HG03460 (cell line): ENCODE measurements at regions not wholly inside any gene's neighbourhood (a gene's known extent, or its start where the extent isn't known, plus 50 kb on each side); places are given as distances from the start of the nearest gene placed in this dataset.
"Not testable (repeated sequence)": the region's sequence is repeated elsewhere in the genome, so short reads cannot be mapped to it uniquely, and the experiment has no call there.

Experiments
- ATAC-seq: cut with Tn5 transposase; IDR thresholded peaks from one replicate; pipeline ENCODE4 v1.9.1; 2021; ENCODE audit not compliant: unreplicated experiment

DNA sequence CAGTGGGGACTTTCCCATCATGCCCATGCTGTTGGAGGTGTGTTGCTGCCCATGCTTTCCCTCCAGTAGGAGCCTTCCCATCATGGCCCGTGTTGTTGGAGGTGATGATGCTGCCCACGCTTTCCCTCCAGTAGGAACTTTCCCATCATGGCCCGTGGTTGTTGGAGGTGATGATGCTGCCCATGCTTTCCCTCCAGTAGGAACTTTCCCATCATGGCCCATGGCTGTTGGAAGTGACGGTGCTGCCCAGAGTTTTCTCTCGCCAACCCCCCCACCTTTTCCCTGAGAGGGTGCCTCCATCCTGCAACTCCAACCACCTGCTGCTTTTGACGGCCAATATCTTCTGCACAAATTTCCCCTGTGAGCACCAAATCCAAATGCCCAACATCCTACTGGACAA lies 205.7 kb downstream of the TOMM20 start:
- no peak for ATAC-seq

DNA sequence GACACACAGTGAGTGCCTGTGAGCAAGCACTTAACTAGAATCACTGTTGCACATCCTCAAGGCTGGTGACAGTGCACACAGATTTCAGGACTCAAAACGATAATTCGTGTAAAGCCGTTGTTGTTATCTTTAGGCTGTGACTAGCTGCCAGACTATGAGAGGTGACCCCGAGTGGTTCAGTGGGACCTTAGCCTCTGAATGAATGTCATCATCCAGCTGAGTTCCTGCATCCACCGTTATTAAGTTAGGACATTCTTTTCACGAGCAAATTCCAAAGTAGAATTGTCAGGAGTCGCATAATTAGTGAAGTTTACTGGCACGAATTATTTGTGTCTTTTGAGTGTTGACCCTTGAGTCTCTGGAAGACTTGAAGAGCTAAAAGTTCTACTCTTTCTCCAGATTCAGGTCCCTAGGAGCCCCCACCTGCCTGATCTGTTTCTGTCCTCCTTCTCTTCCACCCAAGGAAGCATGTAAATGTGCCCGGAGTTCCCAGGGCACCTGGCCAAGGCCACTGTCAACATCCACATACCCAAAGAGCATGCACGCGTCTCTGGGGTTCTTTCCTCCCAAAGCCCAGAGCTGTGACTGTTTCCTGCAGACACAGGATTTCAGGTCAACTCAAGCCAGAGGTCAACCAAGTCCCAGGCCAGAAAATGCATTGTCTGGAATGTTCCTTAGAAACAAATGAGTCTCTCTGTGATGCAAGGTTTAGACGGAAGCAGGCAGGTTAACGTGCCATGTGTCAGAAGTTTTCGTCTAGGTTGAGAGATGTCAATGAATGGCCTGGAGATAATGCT lies 207.2 kb downstream of the TOMM20 start:
- ATAC-seq = no peak

DNA sequence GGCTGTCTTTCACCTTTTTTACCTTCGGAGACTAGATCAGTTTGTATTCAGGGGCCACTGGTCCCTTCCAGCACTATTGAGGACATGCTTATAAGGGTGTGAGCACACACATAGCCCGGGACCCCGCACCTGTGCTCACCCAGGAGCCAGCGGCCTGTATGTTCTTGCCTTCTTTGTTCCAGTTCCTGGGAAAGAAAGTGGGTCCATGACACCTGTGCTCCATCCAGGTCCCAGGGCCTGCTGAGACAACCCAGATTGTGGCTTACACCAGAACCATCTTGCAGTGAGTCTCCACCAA lies 207.8 kb downstream of the TOMM20 start:
- no peak for ATAC-seq

DNA sequence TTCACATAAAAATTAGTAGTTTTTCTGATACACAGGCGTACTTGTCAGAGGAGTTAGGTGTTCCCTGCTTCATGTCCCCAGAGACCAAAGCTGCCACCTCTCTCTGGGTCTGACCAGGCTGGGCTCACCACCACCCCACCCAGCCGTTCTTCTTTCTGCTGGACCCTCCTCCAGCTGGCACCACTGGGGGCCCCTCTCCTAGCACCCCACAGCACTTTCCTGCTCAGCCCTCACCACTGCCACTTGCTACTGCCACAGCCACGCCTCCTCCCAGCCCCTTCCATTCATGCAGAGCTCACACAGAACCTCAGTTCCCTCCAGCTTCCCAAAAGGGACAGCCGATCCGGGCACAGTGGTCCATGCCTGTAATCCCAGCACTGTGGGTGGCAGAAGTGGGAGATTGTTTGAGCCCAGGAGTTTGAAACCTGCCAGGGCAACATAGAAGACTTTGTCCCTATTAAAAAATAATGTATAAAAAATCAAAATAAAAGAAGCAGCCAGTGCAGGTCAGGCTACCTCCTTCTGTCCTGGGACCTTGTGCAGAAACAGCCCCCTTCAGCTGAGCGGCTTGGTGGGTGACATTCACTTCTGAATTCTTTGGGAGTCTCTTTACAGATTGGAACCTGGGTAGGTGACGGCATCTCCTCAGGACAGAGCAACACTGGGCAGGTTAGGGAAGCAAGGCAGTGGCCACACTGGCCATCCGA lies 208.3 kb downstream of the TOMM20 start:
- ATAC-seq = no peak

DNA sequence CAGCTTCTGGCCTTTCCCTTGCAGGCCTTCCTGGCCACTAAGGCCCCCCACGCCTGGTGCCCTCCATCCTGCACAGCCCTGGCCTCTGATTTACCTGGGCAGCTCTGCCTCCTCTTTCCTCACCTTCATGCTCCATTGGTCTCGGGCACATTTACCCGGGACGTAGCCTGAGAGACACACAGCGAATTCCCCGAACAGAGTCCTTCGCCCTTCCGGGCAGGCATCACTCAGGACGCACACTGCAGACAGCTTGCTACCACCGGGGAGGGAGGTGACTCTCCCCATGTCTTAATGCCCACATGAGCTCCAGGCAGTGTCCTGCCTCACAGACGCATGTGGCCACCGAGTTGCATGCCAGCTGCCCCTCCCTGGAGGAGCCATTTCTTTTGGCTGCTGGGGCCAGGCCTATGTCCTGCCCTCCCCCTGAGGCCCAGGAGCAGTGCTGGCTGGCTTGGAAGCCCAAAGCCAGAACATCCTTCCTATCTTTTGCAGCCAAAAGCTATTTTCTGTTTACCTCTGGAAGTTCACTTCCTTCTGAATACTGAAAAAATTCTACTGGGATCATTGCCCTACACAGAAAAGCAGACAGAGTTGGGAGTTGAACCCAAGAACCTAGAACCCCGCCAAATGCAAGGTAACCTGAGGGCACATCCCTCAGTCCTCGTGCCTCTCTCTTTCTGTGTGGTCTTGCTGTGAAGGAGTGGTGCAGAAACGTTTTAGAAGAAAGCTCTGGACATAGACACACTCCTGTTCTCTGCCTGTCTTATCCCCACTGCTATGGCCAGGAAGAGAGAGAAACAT lies 209.5 kb downstream of the TOMM20 start:
- ATAC-seq = no peak

DNA sequence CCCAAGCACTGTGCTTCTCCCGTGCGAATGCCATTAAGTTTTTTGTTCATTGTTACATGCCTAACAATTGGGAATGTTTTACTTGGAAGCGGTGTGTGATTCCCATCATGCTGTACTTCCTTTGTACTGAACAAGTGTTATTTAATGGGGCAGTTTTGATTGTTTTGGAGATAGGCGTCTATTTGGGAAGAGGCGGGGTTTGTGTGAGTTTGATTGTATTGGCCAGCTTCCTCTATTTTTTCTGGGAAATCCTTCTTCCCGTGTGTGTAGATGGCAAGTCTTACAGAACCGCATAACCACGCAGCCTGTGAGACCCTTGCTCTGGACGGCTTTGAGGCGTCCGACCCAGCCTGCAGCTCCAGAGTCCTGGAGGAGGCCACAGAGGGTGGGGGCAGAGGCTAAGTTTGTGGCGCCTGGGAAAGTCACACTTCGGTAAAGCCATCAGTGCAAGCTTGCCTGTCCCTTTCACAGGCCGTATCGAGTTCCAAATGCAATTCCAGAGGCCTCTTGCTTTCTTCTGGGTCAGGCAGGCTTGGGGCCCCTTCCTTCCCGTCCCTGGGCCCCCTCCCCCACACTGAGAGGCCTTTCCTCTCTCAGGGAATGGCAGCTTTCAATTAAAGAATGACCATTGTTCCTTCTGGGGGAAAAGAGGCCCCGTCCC lies 210.3 kb downstream of the TOMM20 start:
- no peak for ATAC-seq

DNA sequence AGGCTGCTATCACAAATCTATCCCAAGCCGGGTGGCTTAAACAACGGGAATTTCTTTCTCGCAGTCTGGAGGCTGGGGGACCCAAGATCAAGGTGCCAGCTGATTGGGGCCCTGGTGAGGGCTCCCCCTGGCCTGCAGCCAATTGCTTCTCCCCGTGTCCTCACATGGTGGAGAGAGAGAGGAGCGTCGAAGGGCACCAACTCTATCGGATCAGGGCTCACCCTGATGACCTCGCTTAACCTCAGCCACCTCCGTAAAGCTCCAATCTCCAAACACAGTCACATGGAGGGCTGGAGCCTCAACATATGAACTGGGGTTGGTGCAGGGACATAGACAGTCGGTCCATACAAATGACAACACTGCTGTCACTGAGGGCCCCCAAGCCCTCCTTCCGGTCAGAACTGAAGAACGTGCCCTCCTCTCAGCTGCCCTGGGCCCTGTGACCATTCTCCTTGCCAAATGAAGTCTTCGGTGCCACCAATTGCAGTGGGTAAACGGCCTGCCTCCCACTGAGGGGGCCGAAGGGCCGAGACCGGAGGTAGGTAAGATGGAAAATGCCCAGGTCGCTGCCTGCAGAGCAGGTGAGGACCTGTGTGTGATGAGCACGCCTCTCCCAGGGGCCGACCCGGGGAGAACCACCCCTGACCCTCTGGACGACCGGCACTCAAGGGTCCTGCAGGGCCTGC lies 211.0 kb downstream of the TOMM20 start:
- ATAC-seq = no peak

DNA sequence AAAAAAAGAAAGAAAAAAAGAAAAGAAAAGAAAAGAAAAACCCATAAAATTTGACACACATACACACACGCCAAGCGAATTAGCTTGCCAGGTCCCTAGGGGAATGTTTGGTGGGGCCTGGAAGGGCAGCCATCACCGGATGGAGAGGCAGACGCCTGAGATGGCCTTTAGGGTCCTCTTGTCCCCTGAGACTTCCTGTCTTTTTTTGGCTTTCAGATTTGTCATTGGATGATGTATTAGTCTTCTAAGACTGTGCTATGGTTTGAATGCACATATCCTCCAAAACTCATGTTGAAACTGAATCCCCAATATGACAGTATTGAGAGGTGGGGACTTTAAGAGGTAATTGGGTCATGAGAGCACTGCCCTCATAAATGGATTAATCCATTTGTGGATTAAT lies 211.8 kb downstream of the TOMM20 start:
- no peak for ATAC-seq

DNA sequence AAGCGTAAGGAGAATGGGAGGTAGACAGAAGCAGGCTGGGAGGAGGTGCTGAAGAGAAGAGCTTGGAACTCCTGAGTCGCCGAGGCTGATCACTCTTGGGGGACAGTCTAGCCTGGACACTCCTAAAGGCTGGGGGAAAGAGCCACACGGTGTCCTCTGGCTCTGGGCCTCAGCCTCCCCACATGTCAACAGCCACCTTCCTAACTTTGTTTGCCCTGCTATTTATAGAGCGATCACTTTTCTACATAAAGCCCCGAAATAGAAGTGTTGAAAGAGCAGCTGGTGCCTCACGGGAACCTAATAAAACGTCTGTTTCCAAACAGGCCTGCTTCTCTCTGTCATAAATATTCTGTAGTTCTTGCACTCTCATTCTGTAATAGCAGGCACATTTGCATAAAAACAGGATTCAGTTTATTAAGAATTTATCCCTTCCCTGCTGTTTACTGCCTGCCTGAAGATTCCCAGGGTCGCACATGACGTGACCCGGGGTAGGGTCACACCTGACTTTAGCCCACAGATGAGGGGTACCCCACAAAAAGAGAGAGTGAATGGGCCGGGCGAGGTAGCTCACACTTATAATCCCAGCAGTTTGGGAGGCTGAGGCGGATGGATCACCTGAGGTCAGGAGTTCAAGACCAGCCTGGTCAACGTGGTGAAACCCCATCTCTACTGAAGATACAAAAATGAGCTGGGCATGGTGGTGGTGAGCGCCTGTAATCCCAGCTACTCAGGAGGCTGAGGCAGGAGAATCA lies 212.5 kb downstream of the TOMM20 start:
- no peak for ATAC-seq

DNA sequence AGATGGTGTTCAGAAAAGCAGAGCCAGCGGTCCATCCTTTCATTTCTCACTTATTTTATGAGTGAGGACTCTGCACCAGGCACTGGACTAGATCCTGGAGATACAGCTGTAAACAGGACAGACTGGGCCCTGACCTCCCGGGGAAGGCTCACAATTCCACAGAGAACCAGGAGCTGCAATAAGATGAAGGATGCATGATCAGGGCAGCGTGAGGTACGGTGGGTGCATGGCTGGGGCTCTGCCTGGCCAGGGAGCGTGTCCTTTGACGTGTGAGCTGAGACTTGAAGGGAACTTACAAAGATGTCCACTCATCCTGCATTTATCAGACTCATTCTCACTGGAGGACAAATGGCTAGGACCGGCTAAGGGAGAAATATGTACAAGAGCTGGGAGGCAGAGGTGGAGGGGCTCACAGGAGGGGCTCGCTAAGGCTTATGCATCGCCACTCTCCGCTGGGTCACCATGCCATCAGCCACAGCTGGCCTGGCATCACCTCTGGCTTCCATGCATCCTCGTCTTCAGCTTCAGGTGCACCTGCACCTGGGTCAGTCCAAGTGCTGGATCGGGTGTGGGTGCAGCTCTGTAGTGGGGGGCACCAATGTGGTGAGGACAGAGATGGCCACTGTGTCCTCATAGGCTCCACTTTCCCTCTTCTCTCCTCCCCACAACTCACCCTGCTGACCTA lies 213.9 kb downstream of the TOMM20 start:
- no peak for ATAC-seq

DNA sequence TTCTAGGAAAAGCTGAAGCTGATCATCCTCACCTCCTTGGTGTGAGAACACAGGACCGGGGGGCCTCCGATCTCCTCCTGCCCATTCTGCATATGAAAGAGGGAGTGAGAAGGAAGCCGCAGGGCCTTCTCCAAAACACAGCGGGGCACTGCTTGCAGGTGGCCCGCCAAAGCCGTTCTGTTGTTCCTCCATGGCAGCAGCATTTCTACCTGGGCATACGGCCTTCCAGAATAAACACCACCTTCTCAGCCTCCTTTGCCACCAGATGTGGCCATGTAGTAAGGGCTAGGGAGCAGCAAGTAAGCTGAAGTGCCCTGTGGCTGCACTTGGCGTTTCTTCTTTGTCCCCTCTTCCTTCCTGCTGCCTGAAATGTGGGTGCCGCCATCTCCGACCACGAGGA lies 214.9 kb downstream of the TOMM20 start:
- no peak for ATAC-seq

DNA sequence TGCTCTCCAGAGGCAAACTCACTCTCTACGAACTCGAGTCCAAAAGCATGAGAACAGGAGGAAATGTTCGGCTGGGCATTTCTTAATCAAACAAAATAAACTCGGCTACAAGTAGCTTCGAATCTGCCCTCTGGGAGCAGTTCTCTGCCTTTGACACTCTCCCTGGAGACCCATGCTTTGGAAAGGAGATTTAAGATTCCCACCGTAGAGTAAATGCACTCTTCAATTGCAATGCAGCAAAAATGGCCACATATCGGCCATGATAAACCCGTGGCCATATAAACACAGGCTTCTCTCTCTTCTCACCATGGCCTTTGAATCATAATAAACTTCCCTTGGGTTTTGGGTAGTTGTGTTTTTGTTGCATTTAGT lies 215.4 kb downstream of the TOMM20 start:
- ATAC-seq = no peak

DNA sequence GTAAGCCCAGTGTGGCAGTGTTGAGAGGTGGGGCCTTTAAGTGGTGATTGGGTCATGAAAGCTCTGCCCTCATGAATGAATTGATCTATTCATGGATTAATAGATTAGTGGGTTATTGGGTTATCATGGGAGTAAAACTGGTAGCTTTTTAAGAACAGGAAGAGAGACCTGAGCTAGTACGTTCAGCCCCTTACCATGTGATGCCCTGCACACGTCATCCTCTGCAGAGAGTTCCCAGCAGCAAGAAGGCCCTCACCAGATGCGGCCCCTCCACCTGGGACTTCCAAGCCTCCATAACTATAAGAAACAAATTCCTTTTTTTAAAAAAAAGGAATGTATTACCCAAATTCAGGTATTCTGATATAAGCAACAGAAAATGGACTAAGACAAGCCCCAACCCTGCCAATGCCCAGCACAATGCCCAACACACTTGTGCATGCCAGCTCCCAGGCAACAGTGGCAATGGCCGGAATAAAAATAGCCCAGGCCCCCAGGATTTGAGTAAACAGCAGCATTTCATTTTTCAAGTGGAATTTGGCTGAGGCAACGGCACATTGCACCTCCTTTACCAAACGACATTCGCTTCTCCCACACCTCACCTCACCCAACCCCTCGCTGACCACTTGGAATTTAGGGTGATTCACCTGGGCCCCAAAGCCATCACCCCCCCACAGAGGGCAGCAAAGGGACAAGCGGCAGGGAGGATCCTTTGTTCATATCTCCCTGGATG lies 215.9 kb downstream of the TOMM20 start:
- ATAC-seq = no peak

DNA sequence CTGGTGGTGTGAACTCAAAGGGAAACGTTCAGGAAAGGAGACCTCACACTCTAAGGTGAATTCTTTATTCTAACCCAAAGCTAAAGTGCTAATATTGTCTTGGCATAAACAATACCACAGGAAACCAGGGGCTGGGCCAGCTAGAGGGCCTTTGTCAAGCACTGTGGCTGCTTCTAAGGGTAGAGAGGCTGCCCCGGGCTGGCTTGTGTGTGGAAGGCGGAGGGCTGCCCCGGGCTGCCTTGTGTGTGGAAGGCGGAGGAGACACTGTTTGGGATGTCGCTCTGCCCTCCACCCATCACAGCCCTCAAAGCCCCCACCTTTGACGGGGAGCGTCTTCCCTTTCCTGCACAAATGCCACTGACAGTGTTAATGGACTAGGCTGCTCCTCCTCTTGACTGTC lies 216.8 kb downstream of the TOMM20 start:
- no peak for ATAC-seq

DNA sequence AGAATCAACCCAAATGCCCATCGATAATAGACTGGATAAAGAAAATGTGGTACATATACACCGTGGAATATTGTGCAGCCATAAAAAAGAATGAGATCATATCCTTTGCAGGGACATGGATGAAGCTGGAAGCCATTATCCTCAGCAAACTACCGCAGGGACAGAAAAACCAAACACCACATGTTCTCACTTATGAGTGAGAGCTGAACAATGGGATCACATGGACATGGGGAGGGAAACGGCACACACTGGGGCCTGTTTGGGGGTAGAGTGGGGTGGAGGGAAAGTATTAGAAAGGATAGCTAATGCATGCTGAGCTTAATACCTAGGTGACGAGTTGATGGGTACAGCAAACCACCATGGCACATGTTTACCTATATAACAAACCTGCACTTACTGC lies 217.5 kb downstream of the TOMM20 start:
- ATAC-seq = not testable (repeated sequence)

DNA sequence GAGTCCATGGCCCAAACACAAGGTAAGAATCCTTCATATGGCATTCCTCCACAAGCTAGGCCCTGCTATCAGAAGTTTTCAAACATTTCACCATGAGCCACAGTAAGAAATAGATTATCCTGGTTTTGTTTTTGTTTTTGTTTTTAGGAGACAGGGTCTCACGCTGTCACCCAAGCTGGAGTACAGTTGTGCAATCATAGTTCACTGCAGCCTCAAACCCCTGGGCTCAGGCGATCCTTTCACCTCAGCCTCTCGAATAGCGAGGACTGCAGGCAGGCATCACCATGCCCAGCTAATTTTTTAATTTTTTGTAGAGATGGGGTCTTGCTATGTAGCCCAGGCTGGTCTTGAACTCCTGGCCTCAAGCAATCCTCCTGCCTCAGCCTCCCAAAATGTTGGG lies 218.8 kb downstream of the TOMM20 start:
- ATAC-seq = no peak

DNA sequence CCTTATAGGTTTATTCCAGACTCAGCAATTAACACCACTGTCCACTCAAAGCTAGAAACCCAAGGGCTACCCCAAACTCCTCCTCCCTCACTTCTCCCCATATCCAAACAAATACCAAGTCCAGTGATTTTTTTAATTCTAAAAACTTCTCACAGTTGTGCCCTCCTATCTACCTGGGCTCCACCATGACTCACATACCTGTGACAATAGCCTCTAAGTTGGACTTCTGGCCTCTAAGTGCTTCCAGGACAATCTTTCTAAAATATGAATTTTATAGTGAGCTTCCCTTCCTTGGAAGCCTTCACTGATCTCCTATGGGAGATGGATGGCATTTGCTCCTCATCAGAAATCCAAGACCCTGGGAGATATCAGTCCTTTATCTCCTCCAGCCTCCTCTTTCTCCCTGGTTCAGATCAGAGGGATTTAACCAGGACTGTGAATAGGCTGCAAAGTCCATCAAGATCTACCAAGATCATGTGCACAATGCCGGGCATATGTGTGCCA lies 219.3 kb downstream of the TOMM20 start:
- ATAC-seq = no peak

DNA sequence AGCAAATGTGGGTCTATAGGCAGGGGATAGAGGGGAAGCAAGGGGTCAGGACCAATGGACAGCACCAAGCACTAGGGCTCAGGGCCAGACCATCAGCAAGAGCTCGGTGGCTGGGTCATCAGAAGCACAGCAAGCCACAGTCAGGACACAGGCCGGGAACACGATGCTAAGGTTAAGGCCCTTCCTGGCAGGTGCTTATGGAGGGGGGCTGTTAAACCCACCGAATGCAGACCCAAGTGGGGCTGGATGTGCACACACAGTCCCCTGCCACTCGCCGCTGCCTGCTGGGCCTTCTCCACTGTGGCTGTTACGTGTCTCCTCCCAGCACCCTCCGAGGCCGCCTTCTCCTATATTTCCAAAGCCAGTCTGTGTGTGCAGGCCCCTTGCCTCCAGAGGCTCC lies 220.1 kb downstream of the TOMM20 start:
- no peak for ATAC-seq

DNA sequence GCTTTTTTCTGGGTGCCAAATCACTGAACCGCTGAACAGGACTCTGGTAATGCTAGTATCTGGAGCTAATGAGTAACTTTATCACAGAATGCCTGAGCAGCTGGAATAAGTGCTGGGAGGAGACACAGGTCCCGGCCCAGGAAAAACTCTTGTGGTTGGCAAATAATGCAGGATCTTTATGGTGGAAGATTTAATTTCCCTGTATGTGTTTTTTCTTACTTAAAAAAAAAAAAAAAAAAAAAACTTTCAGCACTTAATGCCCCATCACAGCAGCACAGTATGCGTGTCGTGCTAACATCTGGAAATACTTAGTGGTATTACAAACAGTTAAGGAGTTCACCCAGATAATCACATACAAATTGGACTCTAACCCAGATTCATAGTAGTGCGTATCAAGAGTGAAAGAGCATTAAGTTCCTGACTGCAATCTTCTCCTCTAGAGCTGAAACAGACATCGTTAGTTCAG lies 220.7 kb downstream of the TOMM20 start:
- ATAC-seq = no peak
